ENCODE measurements at regions not wholly inside any gene's neighbourhood (a gene's known extent, or its start where the extent isn't known, plus 50 kb on each side); places are given as distances from the start of the nearest gene placed in this dataset.
"Not testable (repeated sequence)": the region's sequence is repeated elsewhere in the genome, so short reads cannot be mapped to it uniquely, and the experiment has no call there.

GRCh38 chr11:44388828-44389657, 79.1 kb upstream of the ALX4 start:
- no peak for DNase-seq

DNA sequence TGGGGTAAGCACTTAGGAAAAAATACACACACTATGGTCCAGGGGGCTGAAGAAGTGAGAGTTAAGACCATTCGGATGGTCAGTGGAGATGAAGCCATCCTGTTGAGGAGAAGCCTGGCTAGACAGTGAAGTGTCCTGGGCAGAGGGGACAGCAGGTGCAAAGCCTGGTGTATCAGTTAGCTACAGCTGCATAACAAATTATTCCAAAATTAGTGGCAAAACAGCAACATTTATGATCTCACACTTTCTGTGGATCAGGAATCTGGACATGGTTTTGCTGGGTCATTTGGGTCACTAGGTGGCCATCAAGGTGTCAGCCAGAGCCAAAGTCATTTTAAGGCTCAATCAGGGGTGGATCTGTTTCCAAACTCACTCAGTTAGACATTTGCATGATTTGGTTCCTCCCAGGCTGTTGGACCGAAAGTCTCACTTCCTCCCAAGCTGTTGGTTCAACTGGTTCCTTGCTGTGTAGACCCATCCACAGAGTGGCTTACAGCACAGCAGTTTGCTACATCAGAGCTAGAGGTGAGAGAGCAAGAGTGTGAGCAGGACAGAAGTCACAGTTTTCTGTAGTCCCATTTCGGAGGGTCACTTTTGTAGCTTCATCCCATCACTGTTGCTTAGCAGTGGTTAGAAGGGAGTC, 80.1 kb upstream of the ALX4 start:
- no peak for DNase-seq

GRCh38 chr11:44391004-44391403, 81.1 kb upstream of the ALX4 start:
- DNase-seq, result not testable (repeated sequence)

GRCh38 chr11:44396746-44397145, 86.8 kb upstream of the ALX4 start:
- DNase-seq, result not testable (repeated sequence)

DNA sequence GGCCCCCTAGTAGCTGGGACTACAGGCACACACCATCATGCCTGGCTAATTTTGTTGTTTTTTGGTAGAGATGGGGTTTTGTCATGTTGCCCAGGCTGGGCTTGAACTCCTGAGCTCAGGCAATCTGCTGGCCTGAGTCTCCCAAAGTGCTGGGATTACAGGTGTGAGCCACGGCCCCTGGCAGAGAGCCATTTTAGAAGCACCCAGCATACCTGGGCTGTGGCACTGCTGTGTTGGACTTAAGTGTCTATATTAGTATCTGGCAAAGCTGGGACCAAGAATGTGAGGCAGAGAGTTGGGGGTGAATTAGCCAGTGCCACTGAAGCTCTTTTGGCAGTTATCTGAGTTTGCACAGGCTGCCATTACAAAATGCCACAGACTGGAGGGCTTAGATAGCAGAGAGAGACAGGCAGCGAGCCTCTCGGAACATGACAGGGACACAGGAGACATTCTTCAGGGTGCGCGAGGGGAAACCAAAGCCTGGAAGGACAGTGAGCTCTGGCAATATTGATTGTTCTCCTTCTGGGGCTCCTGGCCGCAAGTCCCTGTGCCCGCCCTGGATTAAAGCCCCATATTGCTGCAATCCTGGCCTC, 87.7 kb upstream of the ALX4 start:
- no peak for DNase-seq

DNA sequence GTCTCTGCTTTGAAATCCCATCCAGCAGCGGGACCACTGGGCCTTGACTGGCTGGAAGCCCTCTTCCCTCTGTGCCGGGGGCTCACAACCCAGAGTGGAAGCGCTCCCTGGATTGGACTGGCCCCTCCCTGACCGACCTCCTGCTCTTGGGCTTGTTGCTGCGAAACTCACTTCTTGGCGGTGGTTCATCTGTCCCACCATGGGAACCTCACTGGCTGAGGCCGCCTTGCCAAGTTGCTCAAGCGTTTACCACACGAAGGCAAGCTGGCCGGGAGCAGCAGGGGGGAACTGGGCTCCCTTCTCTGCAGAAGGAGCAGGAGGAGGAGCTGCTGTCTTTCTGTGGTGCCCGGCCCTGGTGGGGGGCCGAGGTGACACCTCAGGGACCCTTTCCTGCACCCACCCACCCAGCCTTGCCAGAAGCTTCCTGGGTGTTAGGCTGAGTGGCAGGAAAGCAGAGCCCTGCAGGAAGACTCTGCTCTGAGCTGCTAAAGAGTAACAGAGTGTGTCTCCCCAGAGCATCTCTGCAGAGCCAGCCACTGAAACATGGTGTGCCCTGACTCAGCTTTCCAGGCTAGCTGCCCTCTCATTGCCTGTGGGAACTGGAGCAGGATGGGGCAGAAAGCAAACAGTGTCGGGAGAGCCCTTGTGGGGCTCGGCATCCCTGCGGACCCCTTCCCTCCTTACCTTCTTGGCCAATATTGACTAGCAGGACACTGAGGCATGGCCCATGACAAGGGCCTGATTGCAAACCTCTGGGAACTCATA, 88.5 kb upstream of the ALX4 start:
- DNase-seq, result no peak

- no peak for DNase-seq
Measured at GRCh38 chr11:44399968-44400367, 90.0 kb upstream of the ALX4 start.

- DNase-seq, result no peak
Measured at GRCh38 chr11:44400431-44400830, 90.5 kb upstream of the ALX4 start.

DNA sequence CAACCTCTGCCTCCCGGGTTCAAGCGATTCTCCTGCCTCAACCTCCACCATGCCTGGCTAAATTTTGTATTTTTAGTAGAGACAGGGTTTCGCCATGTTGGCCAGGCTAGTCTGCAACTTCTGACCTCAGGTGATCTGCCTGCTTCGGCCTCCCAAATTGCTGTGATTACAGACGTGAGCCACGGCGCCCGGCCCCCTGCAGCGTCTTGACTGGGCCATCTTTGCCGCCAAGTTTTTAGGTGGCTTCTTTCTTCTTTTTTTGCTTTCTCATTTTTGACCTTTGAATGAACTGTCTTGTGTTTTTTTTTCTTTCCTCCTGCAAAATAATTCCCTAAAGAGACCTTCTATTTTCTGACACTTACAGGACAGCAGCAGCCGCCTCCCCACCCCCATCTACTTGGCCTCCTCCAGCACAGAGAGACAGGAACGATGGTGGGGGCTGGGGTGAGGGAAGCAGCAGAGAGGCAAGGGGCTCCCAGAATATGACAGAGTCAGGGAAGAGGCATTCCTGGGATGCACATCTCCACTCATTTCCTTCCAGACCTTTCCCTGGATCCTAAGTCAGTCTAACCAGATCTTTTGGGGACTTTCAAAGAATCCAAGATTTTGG, 92.6 kb upstream of the ALX4 start:
- DNase-seq, result no peak

DNA sequence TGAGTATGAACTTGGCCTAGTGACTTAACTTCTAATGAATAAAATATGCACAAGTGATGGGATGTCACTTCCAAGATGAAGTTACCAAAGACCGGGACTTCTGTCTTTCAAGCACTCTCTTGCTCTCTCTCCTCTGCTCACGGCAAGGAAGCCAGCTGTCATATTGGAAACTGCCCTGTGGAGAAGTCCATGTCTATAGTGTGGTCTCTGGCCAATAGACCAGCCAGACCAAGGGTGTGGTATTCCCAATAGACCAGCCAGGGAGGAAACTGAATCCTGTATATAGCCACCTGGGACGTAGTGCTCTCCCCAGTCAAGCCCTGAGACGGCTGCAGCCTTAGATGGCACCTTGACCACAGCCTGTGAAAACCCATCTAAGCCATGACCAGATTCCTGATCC, 93.2 kb upstream of the ALX4 start:
- DNase-seq, result no peak

- DNase-seq, result no peak
Measured at GRCh38 chr11:44403587-44404273, 93.8 kb upstream of the ALX4 start.

DNA sequence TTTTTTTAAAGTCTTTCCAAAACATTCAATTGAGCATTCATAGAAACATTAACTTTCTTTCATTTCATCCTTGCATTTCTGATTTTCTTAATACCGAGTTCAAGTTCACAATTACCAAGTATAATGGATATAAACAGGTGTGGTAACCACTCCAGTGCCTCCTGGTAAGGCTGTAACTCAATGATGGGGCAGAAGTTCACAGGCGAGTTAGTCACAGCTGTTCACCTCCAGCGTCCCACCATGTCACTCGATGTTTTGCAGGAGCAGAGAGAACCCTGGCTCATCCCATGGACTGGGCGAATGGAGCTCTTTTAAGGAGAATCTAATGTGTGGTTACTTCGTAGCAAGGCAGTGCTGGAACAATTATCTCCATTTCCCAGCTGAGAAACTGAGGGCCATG, 94.4 kb upstream of the ALX4 start:
- DNase-seq, result no peak

GRCh38 chr11:44404736-44405395, 94.9 kb upstream of the ALX4 start:
- no peak for DNase-seq

GRCh38 chr11:44407211-44407996, 97.5 kb upstream of the ALX4 start:
- no peak for DNase-seq

DNA sequence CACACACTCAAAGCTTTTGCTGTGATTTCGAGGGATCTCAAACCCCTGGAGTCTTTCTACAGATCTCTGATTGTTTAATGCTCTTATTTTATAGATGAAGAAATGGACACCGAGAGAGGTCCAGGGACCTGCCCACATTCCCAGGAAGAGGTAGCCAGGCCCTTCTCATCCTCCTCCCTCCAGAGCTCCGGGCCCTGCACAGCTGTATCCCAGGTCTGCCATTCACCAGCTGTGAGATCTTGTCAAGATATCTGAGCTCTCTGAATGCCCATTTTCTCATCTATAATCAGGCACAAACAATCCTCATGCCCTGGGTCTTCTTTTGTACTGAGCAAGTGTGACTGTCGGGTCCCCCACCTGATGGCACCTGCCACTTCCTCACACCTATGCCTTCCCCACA, 98.2 kb upstream of the ALX4 start:
- no peak for DNase-seq

DNA sequence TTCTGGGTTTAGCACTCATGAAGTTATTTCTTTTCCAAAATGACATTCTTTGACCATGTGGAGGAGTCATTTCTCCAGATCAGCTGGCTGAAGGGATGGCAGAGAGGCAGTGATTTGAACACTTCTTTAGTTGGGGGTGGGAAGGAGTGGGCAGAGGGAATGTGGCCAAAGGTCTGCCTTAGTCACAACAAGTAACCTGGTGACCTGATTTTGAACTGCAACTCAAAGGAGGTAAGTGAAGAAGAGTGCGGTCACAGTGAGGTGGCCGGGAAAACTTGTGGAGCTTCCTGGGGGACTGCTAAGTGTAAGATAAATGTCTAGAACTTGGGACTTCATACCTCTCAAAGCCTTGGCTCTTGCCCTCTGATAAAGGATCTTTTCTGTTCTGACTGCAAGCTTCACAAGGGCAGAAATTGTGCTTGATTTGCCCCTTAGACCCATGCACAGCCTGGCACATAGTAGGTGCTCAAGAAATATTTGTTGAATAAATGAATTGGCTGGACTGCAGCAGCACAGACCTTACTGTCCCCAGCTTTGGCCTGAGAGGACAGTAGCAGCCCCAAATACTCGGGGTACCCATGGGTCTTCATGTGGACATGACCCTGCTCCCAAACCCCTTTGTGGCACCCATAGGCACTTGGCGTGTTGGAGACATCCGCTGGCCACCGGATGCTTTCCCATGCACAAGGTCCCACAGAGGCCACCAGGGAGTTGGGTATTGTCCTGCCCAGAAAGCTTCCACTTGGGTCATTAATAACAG, 99.0 kb upstream of the ALX4 start:
- no peak for DNase-seq

DNA sequence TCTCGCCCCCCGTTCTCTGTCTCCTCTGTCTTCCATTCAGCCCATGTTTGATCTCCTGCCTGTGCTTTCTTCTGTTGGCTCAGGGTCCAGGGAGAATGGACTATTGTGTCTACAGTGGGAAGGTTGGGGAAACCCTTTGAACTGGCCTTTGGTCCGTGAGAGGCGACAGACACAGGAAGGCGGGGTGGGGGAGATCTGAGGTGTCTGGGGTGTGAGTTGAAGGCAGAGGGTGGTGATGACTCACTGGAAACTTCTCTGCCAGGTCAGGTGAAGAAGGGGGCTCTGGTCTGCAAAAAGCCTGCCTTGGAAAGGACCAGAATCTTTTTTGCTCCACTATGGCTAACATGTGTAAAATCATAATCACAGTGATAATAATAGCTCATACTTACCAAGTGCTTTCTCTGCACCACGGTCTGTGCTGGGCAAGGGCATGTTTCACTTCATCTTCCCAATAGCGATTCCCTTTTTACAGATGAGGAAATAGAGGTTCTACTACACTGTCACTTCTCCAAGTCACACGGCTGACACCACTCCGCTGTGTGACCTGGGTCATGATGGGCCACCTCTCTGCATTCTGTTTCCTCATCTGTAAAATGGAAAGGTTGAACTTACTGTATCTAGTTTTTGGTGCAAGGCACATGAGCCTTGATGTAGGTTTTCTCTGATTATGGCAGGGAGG, 99.8 kb upstream of the ALX4 start:
- DNase-seq, result no peak

GRCh38 chr11:44416776-44417175, 106.8 kb upstream of the ALX4 start:
- no peak for DNase-seq
